CD4-positive, CD25-positive, alpha-beta regulatory T cell (primary cell): ENCODE measurements at regions not wholly inside any gene's neighbourhood (a gene's known extent, or its start where the extent isn't known, plus 50 kb on each side); places are given as distances from the start of the nearest gene placed in this dataset.

Experiments used
- ATAC-seq, 2 donors: fragments of 150-1000 bp; cut with Tn5 transposase; one replicate each; pipeline ENCODE4 v1.10.0; 2021; ENCODE audit warnings: low read depth in 2 of 2, moderate number of reproducible peaks in 2 of 2, moderate library complexity in 1 of 2
- DNase-seq, 3 donors: peaks; one replicate each; pipeline versions ENCODE4 v3.0.0 to v3.0.0-alpha.2; 2012 to 2022; ENCODE audit warnings: mixed read lengths in 1 of 3
- H3K27ac ChIP-seq: one replicate; pipeline ENCODE4 v1.7.0; 2013; ENCODE audit warnings: mild to moderate bottlenecking, low read length; ENCODE audit not compliant: insufficient read depth, poor library complexity, severe bottlenecking
- H3K27me3 ChIP-seq: one replicate; pipeline ENCODE4 v1.7.0; 2013; ENCODE audit warnings: low read length; ENCODE audit not compliant: control insufficient read depth, insufficient read depth
- H3K36me3 ChIP-seq: one replicate; pipeline ENCODE4 v1.7.0; 2013; ENCODE audit warnings: mild to moderate bottlenecking, low read length, moderate library complexity; ENCODE audit not compliant: control insufficient read depth, insufficient read depth
- H3K4me1 ChIP-seq: 2 replicates; pipeline ENCODE4 v1.7.0; 2013; ENCODE audit warnings: mild to moderate bottlenecking, low read length; ENCODE audit not compliant: insufficient read depth, control insufficient read depth, poor library complexity, severe bottlenecking
- H3K4me3 ChIP-seq: one replicate; pipeline ENCODE4 v1.7.0; 2013; ENCODE audit warnings: low read depth, mild to moderate bottlenecking, low read length, moderate library complexity
- H3K9me3 ChIP-seq, 2 experiments: 1 replicate in 1 of 2; 2 replicates in 1 of 2; pipeline ENCODE4 v1.7.0; 2013; ENCODE audit warnings: low read length in 2 of 2, mild to moderate bottlenecking in 1 of 2, moderate library complexity in 1 of 2; ENCODE audit not compliant: control insufficient read depth in 2 of 2
- H3K27ac Mint-ChIP-seq, 3 donors: one replicate each; pipeline ENCODE4 v1.8.0; 2020 to 2022; ENCODE audit warnings: mild to moderate bottlenecking in 3 of 3, mixed read lengths in 3 of 3, moderate library complexity in 2 of 3
- H3K27me3 Mint-ChIP-seq: one replicate; pipeline ENCODE4 v1.8.0; 2022; ENCODE audit warnings: mild to moderate bottlenecking, mixed read lengths
- H3K36me3 Mint-ChIP-seq: one replicate; pipeline ENCODE4 v1.8.0; 2020; ENCODE audit warnings: mixed read lengths
- H3K4me1 Mint-ChIP-seq, 4 donors: one replicate each; pipeline ENCODE4 v1.8.0; 2020 to 2022; ENCODE audit warnings: mixed read lengths in 4 of 4, mild to moderate bottlenecking in 1 of 4
- H3K4me3 Mint-ChIP-seq, 4 donors: one replicate each; pipeline ENCODE4 v1.8.0; 2020 to 2022; ENCODE audit warnings: mild to moderate bottlenecking in 4 of 4, mixed read lengths in 4 of 4, moderate library complexity in 3 of 4
- H3K9me3 Mint-ChIP-seq, 7 donors: one replicate each; pipeline ENCODE4 v1.8.0; 2020 to 2022; ENCODE audit warnings: mixed read lengths in 7 of 7, mild to moderate bottlenecking in 3 of 7, moderate library complexity in 2 of 7

- ATAC-seq (no peak), DNase-seq (no peak)
- Mint-ChIP-seq H3K9me3 (peaks cover 0 to 4% (median 0%) of the 10 kb centered on the region in 7 donors), H3K4me3 (no peak overlapping the region), H3K36me3 (no peaks in the 10 kb centered on the region), H3K27me3 (peaks cover 9% of the 10 kb centered on the region), H3K27ac (no peak overlapping the region), H3K4me1 (no peaks in the 10 kb centered on the region)
- no peak overlapping the region for H3K4me3 ChIP-seq
- H3K4me1 ChIP-seq: no peaks in the 10 kb centered on the region
- H3K27ac ChIP-seq: no peak overlapping the region
- no peaks in the 10 kb centered on the region for H3K9me3 ChIP-seq
- no peaks in the 10 kb centered on the region for H3K27me3 ChIP-seq
- H3K36me3 ChIP-seq: no peaks in the 10 kb centered on the region
These were observed 456.5 kb downstream of the STK39 start for GRCh38 chr2:167790781-167791450.

- Mint-ChIP-seq H3K27me3 (peaks cover 9% of the 10 kb centered on the region), H3K36me3 (no peaks in the 10 kb centered on the region), H3K9me3 (peaks cover 0 to 4% (median 0%) of the 10 kb centered on the region in 7 donors), H3K4me3 (no peak overlapping the region), H3K27ac (no peak overlapping the region), H3K4me1 (no peaks in the 10 kb centered on the region)
- ATAC-seq (no peak), DNase-seq (no peak)
- Histone ChIP-seq H3K36me3 (no peaks in the 10 kb centered on the region), H3K9me3 (no peaks in the 10 kb centered on the region), H3K4me3 (no peak overlapping the region), H3K27me3 (no peaks in the 10 kb centered on the region), H3K4me1 (no peaks in the 10 kb centered on the region), H3K27ac (no peak overlapping the region)
These were observed 457.2 kb downstream of the STK39 start for GRCh38 chr2:167790189-167790588.

- ATAC-seq: no peak
These were observed 459.8 kb downstream of the STK39 start for GRCh38 chr2:167787562-167787961.

GRCh38 chr2:167787021-167787420 is 460.4 kb downstream of the STK39 start:
- Histone ChIP-seq H3K27ac (no peak overlapping the region), H3K4me1 (no peaks in the 10 kb centered on the region), H3K36me3 (no peaks in the 10 kb centered on the region), H3K4me3 (no peak overlapping the region), H3K27me3 (no peaks in the 10 kb centered on the region), H3K9me3 (no peaks in the 10 kb centered on the region)
- Mint-ChIP-seq H3K27me3 (peaks cover 13% of the 10 kb centered on the region), H3K36me3 (no peaks in the 10 kb centered on the region), H3K27ac (no peak overlapping the region), H3K4me3 (no peak overlapping the region), H3K4me1 (no peaks in the 10 kb centered on the region), H3K9me3 (peaks cover 0 to 4% (median 0%) of the 10 kb centered on the region in 7 donors)
- DNase-seq: no peak
- no peak for ATAC-seq

More at GRCh38 chr2:167787562-167787961, 459.8 kb downstream of the STK39 start:
- Mint-ChIP-seq H3K4me3 (no peak overlapping the region), H3K9me3 (peaks cover 0 to 4% (median 0%) of the 10 kb centered on the region in 7 donors), H3K4me1 (no peaks in the 10 kb centered on the region), H3K27ac (no peak overlapping the region), H3K27me3 (peaks cover 13% of the 10 kb centered on the region), H3K36me3 (no peaks in the 10 kb centered on the region)
- Histone ChIP-seq H3K9me3 (no peaks in the 10 kb centered on the region), H3K27me3 (no peaks in the 10 kb centered on the region), H3K4me1 (no peaks in the 10 kb centered on the region), H3K27ac (no peak overlapping the region), H3K4me3 (no peak overlapping the region), H3K36me3 (no peaks in the 10 kb centered on the region)
- DNase-seq: no peak

- Histone ChIP-seq H3K27ac (no peak overlapping the region), H3K4me3 (no peak overlapping the region), H3K36me3 (no peaks in the 10 kb centered on the region), H3K9me3 (no peaks in the 10 kb centered on the region), H3K27me3 (no peaks in the 10 kb centered on the region), H3K4me1 (no peaks in the 10 kb centered on the region)
- DNase-seq (no peak), ATAC-seq (no peak)
- Mint-ChIP-seq H3K27me3 (peaks cover 11% of the 10 kb centered on the region), H3K4me1 (no peaks in the 10 kb centered on the region), H3K36me3 (no peaks in the 10 kb centered on the region), H3K4me3 (no peak overlapping the region), H3K9me3 (peaks cover 0 to 4% (median 0%) of the 10 kb centered on the region in 7 donors), H3K27ac (no peak overlapping the region)
These were observed 461.7 kb downstream of the STK39 start for GRCh38 chr2:167785606-167786216.

GRCh38 chr2:167784084-167784425 is 463.3 kb downstream of the STK39 start:
- no peak for DNase-seq
- Histone ChIP-seq H3K9me3 (no peaks in the 10 kb centered on the region), H3K27me3 (no peaks in the 10 kb centered on the region), H3K4me3 (no peak overlapping the region), H3K27ac (no peak overlapping the region), H3K36me3 (no peaks in the 10 kb centered on the region), H3K4me1 (no peaks in the 10 kb centered on the region)
- no peaks in the 10 kb centered on the region for H3K36me3 Mint-ChIP-seq
- peaks cover 9% of the 10 kb centered on the region for H3K27me3 Mint-ChIP-seq
- no peaks in the 10 kb centered on the region for H3K4me1 Mint-ChIP-seq
- peaks cover 0 to 4% (median 0%) of the 10 kb centered on the region in 7 donors for H3K9me3 Mint-ChIP-seq
- no peak for ATAC-seq
- H3K27ac Mint-ChIP-seq: no peak overlapping the region
- no peak overlapping the region for H3K4me3 Mint-ChIP-seq

GRCh38 chr2:167783261-167784083 is 463.9 kb downstream of the STK39 start:
- Histone ChIP-seq H3K4me1 (no peaks in the 10 kb centered on the region), H3K36me3 (no peaks in the 10 kb centered on the region), H3K27ac (no peak overlapping the region), H3K27me3 (no peaks in the 10 kb centered on the region), H3K4me3 (no peak overlapping the region), H3K9me3 (no peaks in the 10 kb centered on the region)
- Mint-ChIP-seq H3K9me3 (peaks cover 0 to 4% (median 0%) of the 10 kb centered on the region in 7 donors), H3K27me3 (peaks cover 9% of the 10 kb centered on the region), H3K36me3 (no peaks in the 10 kb centered on the region), H3K4me1 (no peaks in the 10 kb centered on the region), H3K27ac (no peak overlapping the region), H3K4me3 (no peak overlapping the region)
- DNase-seq (no peak), ATAC-seq (no peak)
